Activated T-cell treated with anti-CD3 and anti-CD28 coated beads for 4 hours (primary cell): ENCODE measurements at regions not wholly inside any gene's neighbourhood (a gene's known extent, or its start where the extent isn't known, plus 50 kb on each side); places are given as distances from the start of the nearest gene placed in this dataset.

Source experiments
- DNase-seq: peaks from one replicate; pipeline ENCODE4 v3.0.0-alpha.2; 2020

DNA sequence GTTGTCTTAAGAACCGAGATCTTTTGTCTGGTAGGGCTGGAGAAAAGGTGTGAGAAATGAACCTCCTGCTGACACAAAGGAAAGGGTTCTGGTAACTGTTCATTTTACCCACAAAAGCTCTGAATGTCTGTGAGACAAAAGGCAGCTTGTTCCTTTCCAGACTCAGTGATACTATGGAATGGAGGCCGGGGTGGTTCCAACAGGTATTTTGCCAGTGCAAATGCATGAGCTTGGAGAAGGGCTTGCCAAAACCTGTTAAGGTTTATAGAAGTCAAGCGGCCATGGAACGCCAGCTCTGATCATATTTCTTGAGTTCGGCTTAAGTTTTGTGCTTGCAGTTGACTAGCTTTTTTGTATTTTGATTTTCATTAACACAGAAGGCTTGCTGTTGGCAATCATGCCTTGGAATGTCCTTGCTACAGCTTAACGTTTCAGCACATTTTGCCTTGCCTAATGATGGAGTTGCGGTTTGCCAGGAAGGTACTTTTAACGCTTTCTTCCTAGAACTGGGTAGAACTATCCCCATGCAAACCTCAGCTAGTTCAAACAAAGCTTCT is 328.6 kb downstream of the PIK3R1 start:
- no peak for DNase-seq

- DNase-seq = no peak
These were observed 329.3 kb downstream of the PIK3R1 start for GRCh38 chr5:68544648-68545552.

- DNase-seq = no peak
These were observed 330.2 kb downstream of the PIK3R1 start for GRCh38 chr5:68545636-68546295.

DNA sequence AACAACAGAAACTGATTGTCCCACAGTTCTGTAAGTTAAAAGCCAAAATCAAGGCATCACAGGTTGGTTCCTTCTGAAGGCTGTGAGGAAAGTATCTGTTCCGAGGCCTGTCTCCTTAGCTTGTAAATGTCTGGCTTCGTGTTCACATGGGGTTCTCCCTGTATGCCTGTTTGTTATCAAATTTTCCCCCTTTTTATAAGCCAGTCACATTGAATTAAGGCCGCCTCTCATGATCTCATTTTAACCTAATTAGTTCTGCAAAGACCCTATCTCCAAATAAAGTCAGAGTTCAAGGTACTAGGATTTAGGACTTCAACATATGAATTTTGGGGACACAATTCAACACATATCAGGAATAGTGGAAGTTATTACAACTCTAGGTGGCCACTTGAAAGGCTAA is 331.5 kb downstream of the PIK3R1 start:
- no peak for DNase-seq

GRCh38 chr5:68547622-68548021 is 332.1 kb downstream of the PIK3R1 start:
- DNase-seq = no peak

GRCh38 chr5:68548959-68549676 is 333.6 kb downstream of the PIK3R1 start:
- DNase-seq = no peak

DNA sequence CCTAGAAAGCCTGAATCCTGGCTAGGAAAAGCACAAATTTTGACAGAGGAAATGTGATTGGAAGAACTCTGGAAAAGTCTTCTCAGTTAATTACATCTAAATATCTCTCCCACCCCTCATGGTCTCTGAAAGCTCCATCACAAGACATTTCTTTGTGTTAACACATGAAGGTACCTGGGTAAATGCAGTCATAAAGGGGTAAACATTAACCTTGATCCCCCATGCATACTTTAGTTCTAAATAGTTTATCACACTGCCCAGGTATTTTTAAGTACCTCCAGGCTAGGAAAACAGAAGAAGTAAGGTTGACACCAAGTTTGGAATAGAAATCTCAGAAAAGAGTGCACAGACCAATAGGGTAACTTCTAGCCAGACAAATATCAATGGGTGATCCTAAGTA is 334.5 kb downstream of the PIK3R1 start:
- no peak for DNase-seq

- no peak for DNase-seq
These were observed 335.9 kb downstream of the PIK3R1 start for GRCh38 chr5:68551436-68551835.

- no peak for DNase-seq
These were observed 339.2 kb downstream of the PIK3R1 start for GRCh38 chr5:68554571-68555279.

DNA sequence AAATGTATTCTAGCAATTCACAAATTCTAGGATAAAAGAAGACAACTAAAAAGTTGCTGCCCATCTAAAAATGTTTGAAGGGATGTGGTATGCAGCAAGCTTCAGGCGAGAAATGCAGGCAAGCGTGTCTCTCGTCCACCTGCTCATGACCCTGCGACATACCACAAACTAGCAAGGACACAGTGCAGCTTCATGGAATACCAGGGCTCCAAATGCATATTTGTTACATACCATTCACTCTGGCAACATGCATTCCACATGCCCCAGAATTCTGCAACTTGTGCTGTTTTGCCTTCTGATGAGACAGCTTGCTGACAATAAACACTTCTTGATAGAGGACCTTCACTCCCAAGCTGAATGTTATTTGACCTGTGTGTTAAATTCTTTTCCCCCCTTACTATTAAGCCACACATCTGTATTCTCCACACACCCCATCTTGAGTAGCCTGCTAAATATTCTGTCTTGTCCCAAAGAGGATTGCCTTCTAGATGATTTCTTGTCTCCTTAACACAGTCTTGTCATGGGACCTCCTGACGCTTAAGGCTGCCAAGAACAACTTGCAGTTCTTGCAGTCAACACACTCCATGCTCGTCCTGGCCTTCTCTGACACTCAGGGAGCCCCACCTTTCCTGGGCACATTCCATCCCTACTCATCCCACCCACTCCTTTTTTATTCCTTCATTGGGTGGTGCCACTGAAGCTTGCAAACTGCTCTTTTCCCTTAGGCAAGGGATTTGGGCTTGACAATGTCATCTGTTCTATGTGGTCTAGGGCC is 340.5 kb downstream of the PIK3R1 start:
- no peak for DNase-seq

DNA sequence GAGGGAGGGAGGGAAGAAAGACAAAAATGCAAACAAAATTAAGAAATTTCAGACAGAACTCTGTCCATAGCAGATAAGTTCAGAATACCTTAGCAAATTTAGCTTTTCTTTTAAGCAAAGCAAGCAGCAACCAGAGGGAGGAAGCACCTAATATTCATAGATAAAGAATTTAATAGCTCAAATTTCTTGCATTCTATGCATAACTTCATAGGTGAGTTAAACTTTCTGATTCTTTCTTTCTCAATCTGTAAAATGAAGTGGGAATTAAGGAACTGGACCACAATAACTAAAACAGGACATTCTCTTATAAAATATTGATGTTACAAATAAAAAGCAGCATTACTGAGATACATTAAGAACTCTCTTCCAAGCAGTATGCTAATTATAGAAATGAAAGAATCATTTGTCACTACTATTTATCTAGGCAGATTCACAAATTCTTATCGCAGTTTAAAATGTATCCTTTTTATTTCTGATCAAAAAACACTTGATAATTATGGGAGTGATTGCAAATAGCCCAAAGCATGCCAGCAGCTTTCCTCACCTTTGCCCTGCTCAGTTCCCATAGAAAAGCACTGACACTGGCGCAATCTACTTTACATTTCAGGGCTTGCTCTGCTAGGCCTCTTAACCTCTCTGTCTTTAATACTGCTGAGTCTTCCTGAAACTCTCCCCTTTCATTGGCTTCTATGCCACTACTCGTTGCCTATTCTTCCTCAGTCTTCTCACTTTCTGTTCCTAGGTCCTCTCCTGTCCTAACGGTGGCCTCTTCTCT is 341.8 kb downstream of the PIK3R1 start:
- DNase-seq = no peak

GRCh38 chr5:68562308-68562707 is 346.8 kb downstream of the PIK3R1 start:
- no peak for DNase-seq

- no peak for DNase-seq
These were observed 349.9 kb downstream of the PIK3R1 start for GRCh38 chr5:68565427-68565826.

GRCh38 chr5:68576805-68577204 is 361.2 kb downstream of the PIK3R1 start:
- DNase-seq = no peak

- no peak for DNase-seq
These were observed 366.7 kb downstream of the PIK3R1 start for GRCh38 chr5:68582284-68582683.

DNA sequence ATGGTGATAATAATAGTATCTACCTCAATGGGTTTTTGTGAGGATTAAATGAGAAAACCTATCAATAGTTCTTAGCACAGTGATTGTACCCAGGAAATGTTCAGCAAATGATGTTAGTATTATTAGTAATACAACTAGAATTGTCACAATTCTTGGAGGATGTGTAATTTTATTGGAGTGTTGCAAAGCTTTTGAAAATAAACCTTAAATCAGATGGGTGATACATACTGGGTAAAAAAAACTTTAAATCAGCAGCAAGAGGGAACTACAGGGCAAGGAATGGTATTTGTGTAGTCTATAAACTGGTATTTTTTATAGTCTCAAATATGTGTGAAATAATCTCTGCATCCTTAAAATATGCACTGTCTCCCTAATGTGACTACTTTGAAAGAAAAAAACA is 371.6 kb downstream of the PIK3R1 start:
- no peak for DNase-seq

DNA sequence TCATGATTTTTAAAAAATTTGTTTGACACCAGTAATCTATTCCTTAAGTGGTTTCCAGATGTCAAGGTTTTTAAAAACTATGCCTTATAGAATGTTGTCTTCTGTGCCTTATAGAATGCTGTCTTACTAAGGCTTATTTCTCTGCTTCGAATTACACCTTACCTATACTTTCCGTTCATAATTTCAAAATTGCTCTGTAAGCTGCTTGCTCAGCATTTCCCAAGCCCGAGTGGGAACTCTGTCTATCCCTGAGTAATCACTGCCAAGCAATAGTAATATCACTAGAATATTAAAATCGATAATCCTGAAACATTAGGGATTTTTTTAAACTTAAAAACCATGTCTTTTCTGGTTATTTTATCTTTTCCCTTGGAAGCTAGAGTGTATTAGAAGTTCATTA is 376.3 kb downstream of the PIK3R1 start:
- no peak for DNase-seq

DNA sequence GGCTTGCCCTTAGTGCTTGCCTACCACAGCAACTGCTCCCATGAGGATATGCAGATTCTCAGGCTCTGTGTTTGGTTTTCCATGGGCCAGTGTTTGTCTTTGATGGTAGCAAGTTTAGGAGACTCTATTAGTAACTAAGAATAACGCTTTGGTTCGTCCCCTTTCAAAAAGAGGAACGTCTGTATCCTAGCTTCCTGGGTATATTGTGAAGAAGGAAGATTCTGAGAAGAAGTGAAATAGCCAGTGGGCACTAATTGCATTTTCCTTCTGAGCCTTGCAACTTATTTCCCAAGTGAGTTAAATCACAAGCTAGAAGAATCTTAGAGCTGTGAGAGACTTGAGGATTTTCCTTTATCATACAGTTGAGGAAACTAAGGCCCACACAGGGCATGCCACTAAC is 376.8 kb downstream of the PIK3R1 start:
- DNase-seq = no peak

GRCh38 chr5:68593211-68593671 is 377.7 kb downstream of the PIK3R1 start:
- DNase-seq = no peak

DNA sequence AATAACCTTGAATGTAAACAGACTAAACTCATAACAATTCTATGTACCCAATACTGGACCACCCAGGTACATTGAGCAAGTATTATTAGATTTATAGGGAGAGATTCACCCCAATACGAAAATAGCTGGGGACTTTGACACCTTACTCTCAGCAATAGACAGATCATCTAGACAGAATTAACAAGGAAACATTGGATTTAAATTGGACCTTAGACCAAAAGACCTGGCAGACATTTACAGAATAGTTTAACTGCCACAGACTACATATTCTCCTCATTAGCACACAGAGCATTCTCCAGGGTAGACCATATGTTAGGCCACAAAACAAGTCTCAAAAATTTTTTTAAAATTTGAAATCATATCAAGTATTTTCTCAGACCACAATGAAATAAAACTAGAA is 397.4 kb downstream of the PIK3R1 start:
- no peak for DNase-seq

DNA sequence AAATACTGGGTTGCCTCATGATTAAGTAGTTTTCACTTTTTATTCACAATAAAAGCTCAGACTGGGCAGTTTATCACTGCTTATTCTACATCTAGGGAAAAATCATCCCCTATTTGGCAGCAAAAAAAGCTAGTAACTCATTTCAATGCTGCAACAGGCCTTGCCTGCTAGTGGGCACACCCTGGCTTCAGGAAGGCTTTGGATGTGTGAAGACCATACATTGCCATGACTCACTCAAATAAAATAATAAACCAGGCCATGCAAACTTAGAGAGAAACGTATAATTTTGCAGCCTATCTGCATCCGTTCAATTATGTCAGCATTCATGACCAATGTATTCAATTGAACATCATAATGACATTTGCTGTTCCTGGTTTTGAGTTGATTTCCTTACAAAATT is 402.9 kb downstream of the PIK3R1 start:
- DNase-seq = no peak
